CMK (cell line): ENCODE measurements at regions not wholly inside any gene's neighbourhood (a gene's known extent, or its start where the extent isn't known, plus 50 kb on each side); places are given as distances from the start of the nearest gene placed in this dataset.

Experiments used
- DNase-seq: peaks from one replicate; pipeline ENCODE4 v3.0.0-alpha.2; 2010; ENCODE audit warnings: low read depth

GRCh38 chr2:57959390-57959789 is 87.2 kb upstream of the VRK2 start:
- DNase-seq, result no peak

- peak; percentile 1 for DNase-seq
These were observed 83.7 kb upstream of the VRK2 start for GRCh38 chr2:57962861-57963260.

GRCh38 chr2:57965219-57965618 is 81.4 kb upstream of the VRK2 start:
- DNase-seq, result no peak

GRCh38 chr2:57965961-57966360 is 80.6 kb upstream of the VRK2 start:
- DNase-seq, result no peak

- no peak for DNase-seq
These were observed 72.9 kb upstream of the VRK2 start for GRCh38 chr2:57973621-57974186.

GRCh38 chr2:57979158-57979557 is 67.4 kb upstream of the VRK2 start:
- no peak for DNase-seq

- no peak for DNase-seq
These were observed 65.4 kb upstream of the VRK2 start for GRCh38 chr2:57981083-57981768.

- no peak for DNase-seq
These were observed 58.6 kb upstream of the VRK2 start for GRCh38 chr2:57987835-57988573.

- no peak for DNase-seq
These were observed 56.4 kb upstream of the VRK2 start for GRCh38 chr2:57990118-57990725.
